PC-3 (cell line): ENCODE measurements at regions not wholly inside any gene's neighbourhood (a gene's known extent, or its start where the extent isn't known, plus 50 kb on each side); places are given as distances from the start of the nearest gene placed in this dataset.

ENCODE experiments used
- CTCF ChIP-seq: fragments of 300-600 bp; sonication (generic); conservative IDR thresholded peaks from 2 replicates; pipeline ENCODE4 v1.5.1; 2017; ENCODE audit warnings: antibody characterized with exemption, low read depth, mild to moderate bottlenecking, low read length
- EZH2 ChIP-seq: fragments of 300-600 bp; sonication (generic); IDR thresholded peaks from one replicate; pipeline ENCODE4 v1.6.1; 2017; ENCODE audit warnings: antibody characterized with exemption, mild to moderate bottlenecking, low read length; ENCODE audit not compliant: unreplicated experiment
- EZH2phosphoT487 ChIP-seq: fragments of 300-600 bp; sonication (generic); IDR thresholded peaks from 2 replicates; pipeline ENCODE4 v1.6.1; 2018; ENCODE audit warnings: mild to moderate bottlenecking, antibody characterized with exemption, low read length, borderline replicate concordance

GRCh38 chr7:119888251-119888650 lies 384.7 kb upstream of the KCND2 start:
- no peak for TF ChIP-seq CTCF
- no peak for TF ChIP-seq EZH2
- TF ChIP-seq EZH2phosphoT487, result no peak
